ACC112 (cell line): ENCODE measurements at regions not wholly inside any gene's neighbourhood (a gene's known extent, or its start where the extent isn't known, plus 50 kb on each side); places are given as distances from the start of the nearest gene placed in this dataset.
A peak's percentile ranks its signal among the peaks of the same experiment; 100 is the strongest.
"Not testable (repeated sequence)": the region's sequence is repeated elsewhere in the genome, so short reads cannot be mapped to it uniquely, and the experiment has no call there.

Experiments
- H2AFZ ChIP-seq: fragments of 200-600 bp; sonication (generic); one replicate; pipeline ENCODE4 v1.6.0; 2017; ENCODE audit warnings: antibody characterized with exemption, low read length; ENCODE audit not compliant: unreplicated experiment
- H3K27ac ChIP-seq: fragments of 200-600 bp; sonication (generic); 2 replicates; pipeline ENCODE4 v1.5.1; 2014; ENCODE audit warnings: low read depth, mild to moderate bottlenecking, antibody characterized with exemption, low read length, moderate library complexity
- H3K27me3 ChIP-seq: fragments of 200-600 bp; sonication (generic); 2 replicates; pipeline ENCODE4 v1.6.1; 2014; ENCODE audit warnings: mild to moderate bottlenecking, antibody characterized with exemption, low read length, moderate library complexity, mixed read lengths; ENCODE audit not compliant: insufficient read depth
- H3K36me3 ChIP-seq: fragments of 200-600 bp; sonication (generic); 2 replicates; pipeline ENCODE4 v1.6.1; 2016; ENCODE audit warnings: mild to moderate bottlenecking, antibody characterized with exemption, low read length, moderate library complexity, mixed read lengths; ENCODE audit not compliant: insufficient read depth
- H3K4me1 ChIP-seq: fragments of 200-600 bp; sonication (generic); one replicate; pipeline ENCODE4 v1.6.1; 2016; ENCODE audit warnings: low read length, mixed read lengths; ENCODE audit not compliant: insufficient read depth, unreplicated experiment, control insufficient read depth
- H3K4me3 ChIP-seq: fragments of 200-600 bp; sonication (generic); 2 replicates; pipeline ENCODE4 v1.5.1; 2014; ENCODE audit warnings: mild to moderate bottlenecking, low read depth, low read length
- H3K79me2 ChIP-seq: fragments of 200-600 bp; sonication (generic); one replicate; pipeline ENCODE4 v1.6.0; 2016; ENCODE audit warnings: low read length; ENCODE audit not compliant: control insufficient read depth, unreplicated experiment, insufficient read depth

- no peaks in the 10 kb centered on the region for H3K79me2 ChIP-seq
- no peaks in the 10 kb centered on the region for H3K27me3 ChIP-seq
- peak overlapping the region; percentile 67; the same call in 1 of the 2 replicates for H3K4me3 ChIP-seq
- no peak overlapping the region for H3K27ac ChIP-seq
- peak overlapping the region; percentile 98 for H2AFZ ChIP-seq
- H3K36me3 ChIP-seq: no peaks in the 10 kb centered on the region
- peaks cover 10% of the 10 kb centered on the region for H3K4me1 ChIP-seq
These were observed 300.4 kb downstream of the DLEU7 start for GRCh38 chr13:50543141-50543540.

DNA sequence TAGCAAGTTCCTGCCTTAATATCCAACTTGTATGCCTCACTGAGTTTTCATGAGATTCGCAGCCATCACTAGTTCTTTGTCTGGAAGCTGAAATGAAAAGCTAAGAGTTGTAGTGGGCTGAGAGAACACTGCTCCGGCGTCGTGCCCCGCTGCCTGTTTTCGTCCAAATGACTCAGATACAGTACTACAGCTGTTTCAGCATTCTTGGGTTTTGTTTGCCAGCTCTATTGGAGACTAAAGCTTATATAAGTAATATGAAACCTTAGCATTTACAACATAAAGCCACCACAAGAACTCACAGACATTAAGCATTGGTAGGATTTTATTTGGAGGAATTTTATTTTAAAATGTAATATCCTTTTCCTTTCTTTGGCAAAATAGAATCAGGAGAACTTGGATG lies 299.7 kb downstream of the DLEU7 start:
- H3K36me3 ChIP-seq: no peaks in the 10 kb centered on the region
- peak overlapping the region; percentile 98 for H2AFZ ChIP-seq
- no peaks in the 10 kb centered on the region for H3K27me3 ChIP-seq
- peak overlapping the region; percentile 67 for H3K4me3 ChIP-seq
- peaks cover 10% of the 10 kb centered on the region for H3K4me1 ChIP-seq
- no peak overlapping the region for H3K27ac ChIP-seq
- H3K79me2 ChIP-seq: no peaks in the 10 kb centered on the region

DNA sequence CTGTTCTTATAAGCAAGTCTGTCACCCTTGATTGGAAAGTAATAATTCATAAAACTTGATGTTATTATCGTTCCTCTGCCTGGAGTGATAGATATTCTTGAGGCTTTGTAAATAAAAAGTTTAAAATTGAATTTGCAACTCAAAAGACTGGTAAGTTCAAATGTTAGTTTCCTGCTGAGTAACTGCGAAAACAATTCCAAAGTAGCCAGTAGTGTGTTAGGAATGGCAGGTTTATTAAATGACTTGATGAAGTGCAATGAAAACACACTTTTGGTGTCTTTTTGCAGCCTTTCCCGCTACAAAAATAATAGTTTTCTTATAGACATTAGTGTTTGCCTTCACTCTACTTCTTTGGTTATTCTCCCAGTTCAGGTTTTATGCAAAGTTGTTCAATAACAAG lies 299.3 kb downstream of the DLEU7 start:
- Histone ChIP-seq H2AFZ (peak overlapping the region; percentile 98), H3K4me1 (peaks cover 10% of the 10 kb centered on the region), H3K27me3 (no peaks in the 10 kb centered on the region), H3K27ac (no peak overlapping the region), H3K79me2 (no peaks in the 10 kb centered on the region), H3K4me3 (0 out of 2 replicates have a peak overlapping the region, but pooled peaks have one; percentile 67), H3K36me3 (no peaks in the 10 kb centered on the region)

DNA sequence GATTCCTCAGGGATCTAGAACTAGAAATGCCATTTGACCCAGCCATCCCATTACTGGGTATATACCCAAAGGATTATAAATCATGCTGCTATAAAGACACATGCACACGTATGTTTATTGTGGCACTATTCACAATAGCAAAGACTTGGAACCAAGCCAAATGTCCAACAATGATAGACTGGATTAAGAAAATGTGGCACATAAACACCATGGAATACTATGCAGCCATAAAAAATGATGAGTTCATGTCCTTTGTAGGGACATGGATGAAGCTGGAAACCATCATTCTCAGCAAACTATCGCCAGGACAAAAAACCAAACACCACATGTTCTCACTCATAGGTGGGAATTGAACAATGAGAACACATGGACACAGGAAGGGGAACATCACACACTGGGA lies 296.3 kb downstream of the DLEU7 start:
- H2AFZ ChIP-seq, H3K27me3 ChIP-seq, H3K27ac ChIP-seq, H3K36me3 ChIP-seq, H3K79me2 ChIP-seq, H3K4me3 ChIP-seq: not testable (repeated sequence)
- peaks cover 10% of the 10 kb centered on the region for H3K4me1 ChIP-seq

DNA sequence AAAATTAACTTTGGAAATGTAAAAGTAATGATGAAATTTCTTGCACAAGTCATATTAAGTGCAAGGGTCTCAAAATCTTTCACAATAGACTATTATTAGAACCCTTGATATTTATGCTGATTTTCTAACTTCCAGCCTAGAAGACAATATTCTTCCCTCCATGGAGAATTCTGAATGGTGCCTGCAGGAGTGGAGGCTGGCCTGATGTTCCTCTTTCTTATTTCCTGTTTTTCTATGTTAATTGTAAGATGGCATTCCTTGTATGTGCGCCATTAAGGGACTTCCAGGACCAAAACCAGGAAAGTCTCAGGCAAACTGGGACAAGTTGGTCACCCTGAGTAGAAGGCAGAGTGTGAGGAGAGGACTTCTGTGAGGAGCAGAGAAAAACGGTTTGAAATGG lies 294.9 kb downstream of the DLEU7 start:
- Histone ChIP-seq H3K36me3 (no peaks in the 10 kb centered on the region), H3K4me3 (no peak overlapping the region)

DNA sequence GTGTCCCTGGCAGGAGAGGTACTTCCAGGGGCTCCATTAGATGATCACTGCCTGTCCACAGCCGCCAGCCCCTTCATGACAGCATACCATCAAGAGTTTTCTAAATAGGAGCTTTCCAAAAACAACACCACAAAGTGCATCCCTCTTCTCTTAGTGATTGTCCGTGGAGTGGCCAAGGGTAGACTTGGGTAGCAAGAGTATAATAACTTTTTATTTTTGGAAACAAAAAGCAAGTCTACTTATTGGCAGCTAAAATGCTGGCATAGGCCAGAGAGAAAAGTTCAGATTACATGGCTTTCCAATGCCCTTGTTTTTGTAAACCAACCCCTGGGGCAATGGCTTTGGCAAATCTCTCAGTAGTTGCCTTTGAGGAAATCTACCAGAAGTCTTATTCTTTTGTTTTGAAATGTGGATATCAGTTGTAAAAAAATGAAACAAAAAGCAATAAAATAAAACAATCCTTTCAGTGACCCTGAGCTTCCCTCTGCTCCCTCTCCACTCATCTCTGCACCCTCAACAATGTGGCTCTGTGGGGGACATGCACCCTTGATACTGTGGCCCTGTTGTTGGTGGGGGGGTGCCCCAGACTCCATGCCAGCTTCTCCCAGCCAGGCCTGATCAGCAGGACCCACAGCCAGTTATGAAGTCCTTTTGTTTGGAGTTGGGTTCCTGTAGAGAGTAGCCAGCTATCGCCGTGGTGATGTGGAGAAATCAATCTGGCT lies 294.1 kb downstream of the DLEU7 start:
- Histone ChIP-seq H3K4me1 (no peaks in the 10 kb centered on the region), H3K4me3 (no peak overlapping the region), H3K36me3 (no peaks in the 10 kb centered on the region), H3K27me3 (no peaks in the 10 kb centered on the region), H3K79me2 (no peaks in the 10 kb centered on the region), H3K27ac (no peak overlapping the region), H2AFZ (no peak overlapping the region)

More for the DNA sequence above, 294.9 kb downstream of the DLEU7 start:
- H2AFZ ChIP-seq: no peak overlapping the region
- no peaks in the 10 kb centered on the region for H3K79me2 ChIP-seq
- H3K27me3 ChIP-seq: no peaks in the 10 kb centered on the region
- H3K27ac ChIP-seq: no peak overlapping the region
- H3K4me1 ChIP-seq: peaks cover 8% of the 10 kb centered on the region

- H3K79me2 ChIP-seq: no peaks in the 10 kb centered on the region
- no peak overlapping the region for H2AFZ ChIP-seq
- H3K27ac ChIP-seq: no peak overlapping the region
- H3K36me3 ChIP-seq: no peaks in the 10 kb centered on the region
- no peaks in the 10 kb centered on the region for H3K4me1 ChIP-seq
- H3K27me3 ChIP-seq: no peaks in the 10 kb centered on the region
- no peak overlapping the region for H3K4me3 ChIP-seq
These were observed 293.3 kb downstream of the DLEU7 start for GRCh38 chr13:50550151-50550550.

DNA sequence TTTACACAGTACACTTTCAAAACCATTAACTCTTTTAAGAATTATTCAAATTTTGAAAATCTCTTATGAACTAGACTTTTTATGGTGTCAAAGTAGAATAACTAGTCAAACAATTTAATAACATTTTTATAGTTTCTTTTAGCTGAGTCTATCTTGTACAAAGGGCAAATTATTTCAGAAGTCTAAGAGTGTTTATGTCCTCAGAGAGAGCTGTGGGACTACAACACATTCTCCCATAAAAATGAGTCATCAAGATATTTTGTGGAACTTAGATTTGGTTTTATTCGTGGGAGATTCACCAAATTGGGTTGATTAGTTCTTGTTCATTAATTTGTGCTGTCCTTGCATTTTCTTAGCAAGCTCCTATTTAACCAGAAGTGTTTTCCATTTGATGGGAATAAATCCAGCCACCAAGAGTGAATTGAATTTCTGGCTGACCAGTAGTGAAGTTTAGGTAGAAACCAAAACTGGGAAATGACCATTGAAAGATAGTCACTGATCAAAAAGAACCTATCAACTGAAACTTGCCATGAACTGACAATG lies 291.0 kb downstream of the DLEU7 start:
- H3K36me3 ChIP-seq: no peaks in the 10 kb centered on the region
- no peak overlapping the region for H3K4me3 ChIP-seq
- no peaks in the 10 kb centered on the region for H3K27me3 ChIP-seq
- no peaks in the 10 kb centered on the region for H3K79me2 ChIP-seq
- H2AFZ ChIP-seq: no peak overlapping the region
- no peaks in the 10 kb centered on the region for H3K4me1 ChIP-seq
- no peak overlapping the region for H3K27ac ChIP-seq

GRCh38 chr13:50561739-50562138 lies 281.8 kb downstream of the DLEU7 start:
- no peaks in the 10 kb centered on the region for H3K4me1 ChIP-seq
- H3K27ac ChIP-seq: no peak overlapping the region
- H3K79me2 ChIP-seq: no peaks in the 10 kb centered on the region
- H2AFZ ChIP-seq: no peak overlapping the region
- no peak overlapping the region for H3K4me3 ChIP-seq
- H3K27me3 ChIP-seq: peaks cover 4% of the 10 kb centered on the region; the same call in 1 of the 2 replicates
- no peaks in the 10 kb centered on the region for H3K36me3 ChIP-seq

DNA sequence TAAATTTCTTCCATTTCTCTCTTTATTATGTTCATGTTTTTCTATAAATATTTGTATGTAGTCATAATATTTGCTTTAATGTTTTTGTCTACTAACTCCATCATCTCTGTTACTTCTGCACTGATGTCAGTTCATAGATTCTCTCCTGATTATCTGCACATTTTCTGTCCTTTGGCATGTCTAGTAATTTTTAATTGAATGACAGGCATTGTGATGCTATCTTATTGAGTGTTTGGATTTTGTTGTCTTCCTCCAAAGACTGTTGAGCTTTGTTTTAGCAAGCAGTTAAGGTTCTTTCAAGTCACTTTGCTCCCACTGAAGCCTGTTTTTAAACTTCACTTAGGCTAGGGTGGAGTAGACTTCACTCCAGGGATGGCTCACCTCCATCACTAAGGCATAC lies 276.8 kb downstream of the DLEU7 start:
- H3K79me2 ChIP-seq: no peaks in the 10 kb centered on the region
- no peaks in the 10 kb centered on the region for H3K27me3 ChIP-seq
- no peak overlapping the region for H3K4me3 ChIP-seq
- no peaks in the 10 kb centered on the region for H3K4me1 ChIP-seq
- H3K36me3 ChIP-seq: no peaks in the 10 kb centered on the region
- no peak overlapping the region for H3K27ac ChIP-seq
- H2AFZ ChIP-seq: no peak overlapping the region

DNA sequence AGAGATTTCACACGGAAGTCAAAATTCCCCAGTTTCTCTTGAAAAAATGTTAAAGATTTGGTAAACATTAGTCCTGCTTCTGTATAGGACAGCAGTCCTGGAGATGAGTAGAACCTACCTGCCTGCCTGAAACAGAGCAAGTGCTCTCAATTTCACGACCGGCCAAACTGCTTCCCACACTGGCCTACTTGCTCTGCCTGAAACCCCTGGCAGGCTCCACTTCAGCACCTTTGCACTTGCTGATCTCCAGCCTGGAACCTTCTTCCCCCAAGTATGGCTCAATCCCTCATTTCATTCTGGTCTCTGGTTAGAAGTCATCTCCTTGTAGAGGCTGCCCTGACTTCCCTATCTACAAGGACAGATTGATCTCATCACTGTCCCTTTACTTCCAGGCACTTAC lies 271.4 kb downstream of the DLEU7 start:
- Histone ChIP-seq H3K27ac (no peak overlapping the region), H3K36me3 (no peaks in the 10 kb centered on the region), H3K4me1 (peaks cover 4% of the 10 kb centered on the region), H3K4me3 (no peak overlapping the region), H3K79me2 (no peaks in the 10 kb centered on the region), H2AFZ (no peak overlapping the region), H3K27me3 (no peaks in the 10 kb centered on the region)
